AG09309 (cell line): ENCODE measurements at regions not wholly inside any gene's neighbourhood (a gene's known extent, or its start where the extent isn't known, plus 50 kb on each side); places are given as distances from the start of the nearest gene placed in this dataset.
A peak's percentile ranks its signal among the peaks of the same experiment; 100 is the strongest.
"Not testable (repeated sequence)": the region's sequence is repeated elsewhere in the genome, so short reads cannot be mapped to it uniquely, and the experiment has no call there.

Experiments
- DNase-seq: peaks from one replicate; pipeline ENCODE4 v3.0.0-alpha.2; 2010; ENCODE audit warnings: low read depth
- H3K4me3 ChIP-seq: 2 replicates; pipeline ENCODE4 v1.5.1; 2011; ENCODE audit warnings: mild to moderate bottlenecking, low read depth, low read length, moderate library complexity; ENCODE audit not compliant: control insufficient read depth
- CTCF ChIP-seq: IDR thresholded peaks from 2 replicates; pipeline ENCODE4 v1.5.1; 2011; ENCODE audit warnings: mild to moderate bottlenecking, low read depth, low read length, inconsistent platforms; ENCODE audit not compliant: insufficient read depth, control insufficient read depth; ENCODE audit errors: missing control alignments

GRCh38 chr4:66489783-66490452 is 819.6 kb upstream of the EPHA5 start:
- peak; percentile 63 for DNase-seq
- no peak overlapping the region for H3K4me3 ChIP-seq
- no peak for TF ChIP-seq CTCF

GRCh38 chr4:66489370-66489769 is 819.1 kb upstream of the EPHA5 start:
- DNase-seq, result no peak
- H3K4me3 ChIP-seq, result no peak overlapping the region
- no peak for TF ChIP-seq CTCF

GRCh38 chr4:66486068-66486467 is 815.8 kb upstream of the EPHA5 start:
- H3K4me3 ChIP-seq, result no peak overlapping the region

GRCh38 chr4:66482186-66482585 is 811.9 kb upstream of the EPHA5 start:
- TF ChIP-seq CTCF, result no peak
- DNase-seq, result no peak
- no peak overlapping the region for H3K4me3 ChIP-seq

More at GRCh38 chr4:66486068-66486467, 815.8 kb upstream of the EPHA5 start:
- no peak for TF ChIP-seq CTCF
- DNase-seq, result no peak

GRCh38 chr4:66475596-66475995 is 805.3 kb upstream of the EPHA5 start:
- no peak overlapping the region for H3K4me3 ChIP-seq
- no peak for DNase-seq
- no peak for TF ChIP-seq CTCF

GRCh38 chr4:66465111-66465510 is 794.8 kb upstream of the EPHA5 start:
- TF ChIP-seq CTCF, result no peak
- no peak overlapping the region for H3K4me3 ChIP-seq
- DNase-seq, result no peak

- not testable (repeated sequence) for DNase-seq, H3K4me3 ChIP-seq
These were observed 792.6 kb upstream of the EPHA5 start for GRCh38 chr4:66462890-66463289.
